ENCODE measurements at regions not wholly inside any gene's neighbourhood (a gene's known extent, or its start where the extent isn't known, plus 50 kb on each side); places are given as distances from the start of the nearest gene placed in this dataset.

GRCh38 chr5:125826214-125826613 is 597.0 kb upstream of the GRAMD2B start:
- no peak for DNase-seq (ENCODE audit: low read depth, low spot score)

DNA sequence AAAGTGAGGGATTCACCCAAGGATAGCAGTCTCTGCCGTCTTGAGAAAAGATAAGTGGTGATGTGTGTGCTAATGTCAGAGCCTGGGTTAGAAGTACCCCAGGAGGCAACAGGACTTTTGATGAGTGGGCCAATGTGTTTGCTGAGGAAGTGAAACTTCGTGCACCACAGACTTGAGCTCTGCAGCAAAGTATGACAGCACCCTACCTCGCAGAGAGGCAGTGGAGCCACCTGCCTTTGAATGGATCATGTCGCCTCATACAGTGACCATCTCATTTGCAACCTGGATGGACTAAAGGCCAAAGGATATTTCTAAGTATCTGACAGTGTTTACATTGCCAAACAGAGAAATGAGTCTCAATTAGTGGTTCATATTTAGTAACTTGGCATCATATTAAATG is 593.9 kb upstream of the GRAMD2B start:
- no peak for DNase-seq (ENCODE audit: low read depth, low spot score)

GRCh38 chr5:125833398-125833797 is 589.8 kb upstream of the GRAMD2B start:
- no peak for DNase-seq (ENCODE audit: low read depth, low spot score)

GRCh38 chr5:125834438-125835115 is 588.6 kb upstream of the GRAMD2B start:
- no peak for DNase-seq (ENCODE audit: low read depth, low spot score)

DNA sequence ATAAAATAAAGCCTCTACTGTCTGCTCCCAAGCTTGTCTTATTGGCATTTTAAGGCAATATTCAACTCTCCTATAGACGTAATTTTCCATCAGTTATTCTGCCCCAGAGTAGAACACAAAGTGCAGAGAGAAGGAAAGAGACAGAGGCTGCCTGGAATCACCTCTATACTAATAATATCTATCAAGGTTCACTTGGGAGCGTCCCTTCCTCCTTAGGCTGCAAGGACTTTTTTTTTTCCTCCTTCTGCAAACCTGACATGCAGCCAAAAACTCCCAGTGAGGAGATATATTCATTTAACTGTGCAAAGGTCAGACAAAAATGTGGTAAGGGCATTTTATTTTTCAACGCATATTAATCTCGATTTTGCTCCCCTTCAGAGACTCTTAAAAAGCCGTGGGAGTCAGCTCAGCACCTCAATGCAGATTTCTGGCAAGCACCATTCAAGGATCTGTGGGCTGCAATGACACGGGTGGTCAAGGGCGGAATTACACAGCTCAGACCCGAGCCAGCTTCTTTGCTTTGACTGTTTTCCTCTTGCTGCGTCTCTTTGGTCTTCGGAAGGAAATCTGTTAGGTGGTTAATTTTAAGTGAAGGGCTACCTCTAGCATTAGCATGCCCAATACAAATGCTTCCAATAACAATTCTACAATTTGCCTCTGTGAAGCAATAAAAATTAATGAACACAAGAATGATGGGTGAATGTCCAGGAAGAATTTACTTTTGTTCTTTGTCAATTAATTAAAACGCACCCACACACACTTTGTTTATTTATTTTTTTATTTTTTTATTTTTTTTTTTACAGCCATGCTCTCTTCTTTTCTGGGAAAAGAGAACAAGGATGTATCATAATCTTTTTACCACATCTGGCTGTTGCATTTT is 587.7 kb upstream of the GRAMD2B start:
- peak; percentile 12 for DNase-seq (ENCODE audit: low read depth, low spot score)

GRCh38 chr5:125836256-125836655 is 587.0 kb upstream of the GRAMD2B start:
- DNase-seq (ENCODE audit: low read depth, low spot score): no peak

- DNase-seq (ENCODE audit: low read depth, low spot score): no peak
These were observed 585.3 kb upstream of the GRAMD2B start for GRCh38 chr5:125837866-125838265.

DNA sequence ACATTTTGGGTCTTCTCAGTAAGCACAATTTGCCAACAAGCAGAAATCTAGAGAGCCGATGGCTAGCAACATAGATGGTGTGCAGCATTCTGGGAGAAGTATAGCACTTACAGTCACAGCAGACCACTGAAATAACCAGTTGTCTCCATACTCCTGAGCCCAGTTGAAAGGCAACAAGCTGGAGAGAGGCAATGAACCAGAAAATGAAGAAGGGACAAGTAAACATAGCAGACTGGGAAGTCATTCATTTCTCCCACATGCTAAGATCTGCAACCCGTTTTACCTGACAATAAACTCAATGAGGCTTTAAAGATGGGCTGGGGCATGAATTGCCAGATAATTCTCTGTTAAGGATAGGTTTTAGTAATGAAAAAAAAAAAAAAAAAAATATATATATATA is 575.6 kb upstream of the GRAMD2B start:
- DNase-seq (ENCODE audit: low read depth, low spot score): no peak

- no peak for DNase-seq (ENCODE audit: low read depth, low spot score)
These were observed 574.5 kb upstream of the GRAMD2B start for GRCh38 chr5:125848751-125849150.

GRCh38 chr5:125856949-125857348 is 566.3 kb upstream of the GRAMD2B start:
- DNase-seq (ENCODE audit: low read depth, low spot score): no peak

DNA sequence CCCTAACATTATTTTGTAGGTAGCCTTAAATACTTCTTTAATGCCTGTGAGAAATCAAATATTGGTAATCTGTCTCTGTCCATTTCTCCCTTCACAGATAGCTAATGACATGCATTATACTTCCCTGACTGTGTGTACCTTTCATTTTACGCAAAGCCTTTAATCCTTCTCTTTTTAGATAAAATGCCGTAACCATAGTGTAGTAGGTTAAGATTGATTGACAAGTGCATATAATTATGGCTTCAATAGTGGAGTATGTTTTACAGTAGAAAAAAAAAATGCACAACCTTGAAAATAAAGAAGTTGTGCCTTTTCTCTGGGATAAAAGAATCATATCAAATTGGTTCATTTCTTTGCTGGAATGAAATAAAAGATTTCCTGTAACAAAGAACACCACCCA is 559.6 kb upstream of the GRAMD2B start:
- no peak for DNase-seq (ENCODE audit: low read depth, low spot score)

- DNase-seq (ENCODE audit: low read depth, low spot score): no peak
These were observed 557.9 kb upstream of the GRAMD2B start for GRCh38 chr5:125865166-125865815.

GRCh38 chr5:125868036-125868435 is 555.2 kb upstream of the GRAMD2B start:
- DNase-seq (ENCODE audit: low read depth, low spot score): no peak

GRCh38 chr5:125870256-125870655 is 553.0 kb upstream of the GRAMD2B start:
- DNase-seq (ENCODE audit: low read depth, low spot score): no peak

GRCh38 chr5:125874057-125874456 is 549.2 kb upstream of the GRAMD2B start:
- DNase-seq (ENCODE audit: low read depth, low spot score): no peak

DNA sequence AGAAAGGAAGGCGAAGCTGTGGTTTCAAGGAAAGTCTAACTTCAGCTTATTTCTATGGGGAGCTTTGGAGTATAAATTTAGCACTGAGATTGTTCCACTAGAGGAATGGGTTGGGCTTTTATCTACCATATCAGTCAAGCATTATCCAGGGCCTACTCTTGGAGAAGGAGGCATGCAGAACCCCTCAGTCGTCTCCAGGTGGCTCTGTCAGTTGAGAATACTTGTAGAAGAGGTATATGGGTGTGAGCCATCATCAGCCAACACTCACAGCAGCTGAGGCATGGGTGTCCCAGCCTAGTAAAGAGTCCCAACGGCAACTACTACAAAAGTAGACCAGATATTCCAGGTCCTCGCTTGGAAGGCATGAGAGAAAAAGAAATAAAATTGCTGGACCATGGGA is 548.5 kb upstream of the GRAMD2B start:
- DNase-seq (ENCODE audit: low read depth, low spot score): no peak

GRCh38 chr5:125877248-125877647 is 546.0 kb upstream of the GRAMD2B start:
- DNase-seq (ENCODE audit: low read depth, low spot score): no peak

DNA sequence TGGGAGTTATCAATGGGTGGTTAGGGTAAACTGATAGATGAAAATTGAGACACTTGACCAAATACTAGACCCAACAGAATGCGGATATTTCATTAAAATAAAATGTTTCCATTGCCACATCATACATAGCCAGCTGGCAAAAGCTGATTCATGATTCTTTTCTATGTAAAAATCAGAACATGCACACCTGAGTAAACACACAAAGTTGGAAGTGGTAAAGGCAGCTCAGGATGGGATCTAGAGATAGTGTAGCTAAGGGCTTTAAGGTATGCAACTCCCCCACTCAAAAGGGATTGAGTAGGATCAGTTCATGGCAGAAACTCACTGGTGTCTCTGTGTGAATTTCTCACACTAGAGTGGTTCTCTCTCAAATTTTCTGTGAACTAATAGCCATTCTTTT is 541.1 kb upstream of the GRAMD2B start:
- DNase-seq (ENCODE audit: low read depth, low spot score): no peak

DNA sequence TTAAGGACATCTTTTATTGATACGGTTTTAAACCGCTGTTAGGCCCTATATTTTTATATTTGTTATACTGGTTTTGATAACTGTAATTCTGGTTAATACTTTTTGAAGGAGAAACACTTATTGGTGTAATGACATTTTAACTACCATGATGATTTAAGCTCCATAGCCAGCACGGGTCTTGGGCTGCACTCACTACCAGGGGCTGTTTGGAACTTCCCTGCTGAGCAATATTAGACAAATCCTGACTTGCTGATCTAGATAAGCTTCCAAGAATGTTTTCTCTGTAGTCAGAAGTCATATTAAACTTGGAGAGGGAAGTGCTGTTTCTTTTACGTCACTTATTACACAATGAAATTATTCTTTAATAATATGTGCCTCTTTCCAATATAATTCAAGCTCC is 540.0 kb upstream of the GRAMD2B start:
- no peak for DNase-seq (ENCODE audit: low read depth, low spot score)

- no peak for DNase-seq (ENCODE audit: low read depth, low spot score)
These were observed 534.9 kb upstream of the GRAMD2B start for GRCh38 chr5:125888358-125888757.

GRCh38 chr5:125890511-125890931 is 532.7 kb upstream of the GRAMD2B start:
- no peak for DNase-seq (ENCODE audit: low read depth, low spot score)

DNA sequence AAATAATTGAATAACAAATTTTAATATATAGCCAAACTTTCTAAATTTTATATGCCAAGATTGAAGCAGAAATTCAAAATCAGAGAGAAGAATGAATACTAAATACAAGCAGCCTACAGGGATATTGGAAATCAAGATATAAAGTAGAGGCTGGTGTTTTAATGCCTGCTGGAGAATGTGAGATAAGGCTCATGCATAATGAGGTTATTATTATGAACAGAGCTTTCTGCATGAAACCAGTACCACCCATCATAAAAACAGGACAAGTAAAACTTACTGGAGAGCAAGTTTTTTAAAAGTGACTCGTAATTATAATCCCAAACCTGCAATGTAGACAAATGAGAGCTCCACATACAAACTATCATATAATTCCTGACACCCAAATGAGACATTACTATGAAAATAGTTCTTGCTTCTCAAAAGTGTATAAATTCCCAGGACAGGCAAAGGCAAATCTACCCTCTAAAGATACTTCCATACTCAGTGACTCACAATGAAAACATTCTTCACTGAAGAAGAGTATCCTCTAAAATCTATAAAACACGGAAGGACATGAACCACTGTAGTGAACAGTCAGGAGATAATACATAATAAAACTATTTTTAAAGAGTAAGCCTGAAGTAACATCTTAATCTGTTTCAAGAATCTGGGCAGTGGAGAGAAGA is 532.0 kb upstream of the GRAMD2B start:
- DNase-seq (ENCODE audit: low read depth, low spot score): no peak

All from brain pericyte (primary cell).